Thyroid gland (tissue), 4 donors: ENCODE measurements at regions not wholly inside any gene's neighbourhood (a gene's known extent, or its start where the extent isn't known, plus 50 kb on each side); places are given as distances from the start of the nearest gene placed in this dataset.

Experiments
- POLR2A ChIP-seq, 2 donors: fragments of 450-650 bp; IDR thresholded peaks; one replicate each; pipeline ENCODE4 v1.6.1; 2017; ENCODE audit warnings: antibody characterized with exemption in 2 of 2, mild to moderate bottlenecking in 2 of 2, moderate library complexity in 1 of 2
- TF ChIP-seq, protein P1 (sequence below), 6 experiments: fragments of 200-600 bp in 3 of 6; fragments of 450-650 bp in 3 of 6; sonication (generic) in 3 of 6; IDR thresholded peaks; one replicate each; pipeline ENCODE4 v1.5.1; 2016 to 2019; ENCODE audit warnings: antibody characterized with exemption in 6 of 6, mild to moderate bottlenecking in 2 of 6, inconsistent platforms in 1 of 6, moderate library complexity in 1 of 6

DNA sequence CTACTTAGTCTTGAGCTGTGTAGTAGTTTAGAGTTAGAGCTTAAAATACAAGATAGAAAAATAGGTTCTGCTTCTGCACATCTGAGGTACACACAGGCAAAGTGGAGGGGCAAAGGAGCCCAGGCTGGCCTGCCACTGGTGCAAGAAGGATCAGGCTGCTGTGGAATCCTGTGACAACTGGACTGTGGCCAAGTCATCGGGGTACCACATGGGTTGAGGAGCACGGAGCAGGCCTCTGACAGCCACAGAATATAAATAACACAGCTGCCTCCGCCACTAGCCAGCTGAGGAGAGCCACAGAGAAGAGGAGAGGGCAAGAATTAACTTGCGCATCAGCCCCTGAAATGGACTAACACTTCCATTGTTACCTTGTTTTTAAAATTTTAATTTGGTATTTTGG, 206.0 kb upstream of the MARCKS start:
- TF ChIP-seq POLR2A (IDR thresholded peaks at IDR 0.05), result no peak
- TF ChIP-seq, protein P1, sequence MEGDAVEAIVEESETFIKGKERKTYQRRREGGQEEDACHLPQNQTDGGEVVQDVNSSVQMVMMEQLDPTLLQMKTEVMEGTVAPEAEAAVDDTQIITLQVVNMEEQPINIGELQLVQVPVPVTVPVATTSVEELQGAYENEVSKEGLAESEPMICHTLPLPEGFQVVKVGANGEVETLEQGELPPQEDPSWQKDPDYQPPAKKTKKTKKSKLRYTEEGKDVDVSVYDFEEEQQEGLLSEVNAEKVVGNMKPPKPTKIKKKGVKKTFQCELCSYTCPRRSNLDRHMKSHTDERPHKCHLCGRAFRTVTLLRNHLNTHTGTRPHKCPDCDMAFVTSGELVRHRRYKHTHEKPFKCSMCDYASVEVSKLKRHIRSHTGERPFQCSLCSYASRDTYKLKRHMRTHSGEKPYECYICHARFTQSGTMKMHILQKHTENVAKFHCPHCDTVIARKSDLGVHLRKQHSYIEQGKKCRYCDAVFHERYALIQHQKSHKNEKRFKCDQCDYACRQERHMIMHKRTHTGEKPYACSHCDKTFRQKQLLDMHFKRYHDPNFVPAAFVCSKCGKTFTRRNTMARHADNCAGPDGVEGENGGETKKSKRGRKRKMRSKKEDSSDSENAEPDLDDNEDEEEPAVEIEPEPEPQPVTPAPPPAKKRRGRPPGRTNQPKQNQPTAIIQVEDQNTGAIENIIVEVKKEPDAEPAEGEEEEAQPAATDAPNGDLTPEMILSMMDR (IDR thresholded peaks at IDR 0.05), result no peak
